Ovary (tissue), 7 donors: ENCODE measurements at regions not wholly inside any gene's neighbourhood (a gene's known extent, or its start where the extent isn't known, plus 50 kb on each side); places are given as distances from the start of the nearest gene placed in this dataset.

Experiments
- DNase-seq, 5 donors: peaks; one replicate each; pipeline ENCODE4 v3.0.0-alpha.2; 2019 to 2020
- H3K27ac ChIP-seq, 2 donors: fragments of 200-600 bp; one replicate each; pipeline versions ENCODE4 v1.5.1 to v1.8.0; 2019 to 2022
- H3K27me3 ChIP-seq: fragments of 200-600 bp; one replicate; pipeline ENCODE4 v1.8.0; 2022
- H3K36me3 ChIP-seq: fragments of 200-600 bp; sonication (generic); one replicate; pipeline ENCODE4 v1.5.1; 2019
- H3K4me1 ChIP-seq: one replicate; pipeline ENCODE4 v1.8.1; 2013; ENCODE audit warnings: mild to moderate bottlenecking, moderate library complexity; ENCODE audit not compliant: insufficient read depth
- H3K4me3 ChIP-seq: fragments of 200-600 bp; sonication (generic); one replicate; pipeline ENCODE4 v1.5.1; 2017
- H3K9me3 ChIP-seq, 2 donors: fragments of 200-600 bp in 1 of 2; sonication (generic) in 1 of 2; one replicate each; pipeline versions ENCODE4 v1.5.1 to v1.8.1; 2013 to 2019; ENCODE audit warnings: mild to moderate bottlenecking in 1 of 2, moderate library complexity in 1 of 2
- CTCF ChIP-seq, 3 donors: fragments of 450-650 bp in 2 of 3; fragments of 200-600 bp in 1 of 3; IDR thresholded peaks; one replicate each; pipeline versions ENCODE4 v1.5.1 to v1.8.0; 2016 to 2022; ENCODE audit warnings: antibody characterized with exemption in 3 of 3, mild to moderate bottlenecking in 1 of 3
- EP300 ChIP-seq: sonication (generic); formaldehyde crosslinking; IDR thresholded peaks from one replicate; pipeline ENCODE4 v1.6.1; 2017; ENCODE audit warnings: antibody characterized with exemption
- POLR2A ChIP-seq: fragments of 450-650 bp; IDR thresholded peaks from one replicate; pipeline ENCODE4 v1.6.1; 2017; ENCODE audit warnings: antibody characterized with exemption, mild to moderate bottlenecking, moderate library complexity
- WGBS, 3 donors: extraction: QIAGEN DNeasy Blood & Tissue Kit in 1 of 3; methylation state at CpG; one replicate each; pipeline versions ENCODE4 v1.1.5 to v1.1.7; 2013 to 2017; 5-methylcytosine and 5-hydroxymethylcytosine counted together
- intact Hi-C, 4 donors: fragments of 100-400 bp; cut with DNase I; formaldehyde crosslinking; loops; one replicate each; pipeline versions ENCODE4 v1.11.0 to v1.15.1; 2022 to 2023
- donor health status: DM: no; HTN: no; CAD: no; lungs with moderate emphysema.
- donor health status: DM: no; HTN: no; CAD: no.
- donor health status: Bipolar disorder and iron deficiency.
- donor health status: DM: no; HTN: no; CAD: no.
- donor health status: DM: yes; HTN: yes; CAD: no.

- no peak for TF ChIP-seq POLR2A
- no peak for TF ChIP-seq CTCF (IDR thresholded peaks at IDR 0.05)
- TF ChIP-seq EP300 = no peak
Observed at GRCh38 chr3:28840976-28841376, 439.9 kb upstream of the RBMS3 start.

GRCh38 chr3:28841441-28841840, 439.4 kb upstream of the RBMS3 start:
- DNase-seq = no peak
- WGBS, 3 donors = 50 to 93% (median 72%) methylated on average over 2 of the region's 2 CpGs
- Histone ChIP-seq H3K36me3 (no peaks in the 10 kb centered on the region), H3K4me1 (no peaks in the 10 kb centered on the region), H3K27ac (no peak overlapping the region), H3K27me3 (no peaks in the 10 kb centered on the region), H3K9me3 (no peaks in the 10 kb centered on the region), H3K4me3 (no peak overlapping the region)
- TF ChIP-seq EP300 (no peak), CTCF (IDR thresholded peaks at IDR 0.05) (no peak), POLR2A (no peak)
- intact Hi-C loops = no loop called here

More at GRCh38 chr3:28840976-28841376, 439.9 kb upstream of the RBMS3 start:
- intact Hi-C loops = no loop called here
- Histone ChIP-seq H3K36me3 (no peaks in the 10 kb centered on the region), H3K4me1 (no peaks in the 10 kb centered on the region), H3K4me3 (no peak overlapping the region), H3K27me3 (no peaks in the 10 kb centered on the region), H3K9me3 (no peaks in the 10 kb centered on the region), H3K27ac (no peak overlapping the region)
- 80 to 88% (median 80%) methylated on average over 1 of the region's 1 CpG for WGBS, 3 donors
- DNase-seq = no peak

- no peak overlapping the region for H3K27ac ChIP-seq
- H3K9me3 ChIP-seq = no peaks in the 10 kb centered on the region
- DNase-seq = no peak
- intact Hi-C loops = no loop called here
- H3K36me3 ChIP-seq = no peaks in the 10 kb centered on the region
- WGBS, 3 donors = 92 to 93% (median 92%) methylated on average over 12 of the region's 12 CpGs
- TF ChIP-seq CTCF (IDR thresholded peaks at IDR 0.05) = no peak
- TF ChIP-seq POLR2A = no peak
- TF ChIP-seq EP300 = no peak
- no peak overlapping the region for H3K4me3 ChIP-seq
- no peaks in the 10 kb centered on the region for H3K4me1 ChIP-seq
- no peaks in the 10 kb centered on the region for H3K27me3 ChIP-seq
Observed at GRCh38 chr3:28844298-28845005, 436.4 kb upstream of the RBMS3 start.

- WGBS, 3 donors = 88 to 94% (median 91%) methylated on average over 4 of the region's 4 CpGs
- Histone ChIP-seq H3K4me1 (no peaks in the 10 kb centered on the region), H3K4me3 (no peak overlapping the region), H3K27me3 (no peaks in the 10 kb centered on the region), H3K9me3 (no peaks in the 10 kb centered on the region), H3K36me3 (no peaks in the 10 kb centered on the region), H3K27ac (no peak overlapping the region)
- intact Hi-C loops = no loop called here
- DNase-seq = no peak
- TF ChIP-seq POLR2A = no peak
- TF ChIP-seq CTCF (IDR thresholded peaks at IDR 0.05) = no peak
- no peak for TF ChIP-seq EP300
Observed at GRCh38 chr3:28845006-28845324, 435.9 kb upstream of the RBMS3 start.
